ENCODE measurements at regions not wholly inside any gene's neighbourhood (a gene's known extent, or its start where the extent isn't known, plus 50 kb on each side); places are given as distances from the start of the nearest gene placed in this dataset.

GRCh38 chr2:88896971-88897370 is 205.5 kb downstream of the RPIA start:
- TF ChIP-seq POLR2A (IDR thresholded peaks at IDR 0.05; ENCODE audit: low read length) (no peak), GATA1 (IDR thresholded peaks at IDR 0.05; ENCODE audit: low read depth, low read length) (no peak)
